22Rv1 (cell line): ENCODE measurements at regions not wholly inside any gene's neighbourhood (a gene's known extent, or its start where the extent isn't known, plus 50 kb on each side); places are given as distances from the start of the nearest gene placed in this dataset.

Source experiments
- H3K27ac ChIP-seq: fragments of 450-650 bp; 2 replicates; pipeline ENCODE4 v1.5.1; 2017
- ZFX ChIP-seq: fragments of 450-650 bp; IDR thresholded peaks from 2 replicates; pipeline ENCODE4 v1.6.1; 2017; ENCODE audit warnings: antibody characterized with exemption, borderline replicate concordance
- TF ChIP-seq, protein P1 (sequence below): fragments of 450-650 bp; IDR thresholded peaks from 2 replicates; pipeline ENCODE4 v1.5.1; 2017; ENCODE audit warnings: mild to moderate bottlenecking

DNA sequence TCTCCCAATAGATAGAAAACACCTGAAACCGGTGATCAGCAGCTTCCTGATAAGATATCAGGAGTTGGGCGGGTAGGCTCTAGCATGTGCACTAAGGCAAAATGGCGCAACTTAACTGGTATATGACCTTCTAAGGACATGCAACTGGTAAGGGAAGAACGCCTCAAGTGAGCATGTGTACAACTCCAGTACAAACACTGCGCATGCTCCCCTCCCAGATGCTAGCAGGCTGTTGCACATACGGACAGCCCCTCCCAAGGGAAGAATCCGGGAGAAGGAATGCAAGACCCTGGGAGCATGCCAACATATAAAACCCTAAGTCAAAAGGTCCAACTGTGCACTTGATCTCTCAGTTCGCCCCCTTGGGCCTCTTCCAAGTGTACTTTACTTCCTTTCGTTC lies 110.8 kb downstream of the TSEN15 start:
- no peak for TF ChIP-seq ZFX
- TF ChIP-seq, protein P1, sequence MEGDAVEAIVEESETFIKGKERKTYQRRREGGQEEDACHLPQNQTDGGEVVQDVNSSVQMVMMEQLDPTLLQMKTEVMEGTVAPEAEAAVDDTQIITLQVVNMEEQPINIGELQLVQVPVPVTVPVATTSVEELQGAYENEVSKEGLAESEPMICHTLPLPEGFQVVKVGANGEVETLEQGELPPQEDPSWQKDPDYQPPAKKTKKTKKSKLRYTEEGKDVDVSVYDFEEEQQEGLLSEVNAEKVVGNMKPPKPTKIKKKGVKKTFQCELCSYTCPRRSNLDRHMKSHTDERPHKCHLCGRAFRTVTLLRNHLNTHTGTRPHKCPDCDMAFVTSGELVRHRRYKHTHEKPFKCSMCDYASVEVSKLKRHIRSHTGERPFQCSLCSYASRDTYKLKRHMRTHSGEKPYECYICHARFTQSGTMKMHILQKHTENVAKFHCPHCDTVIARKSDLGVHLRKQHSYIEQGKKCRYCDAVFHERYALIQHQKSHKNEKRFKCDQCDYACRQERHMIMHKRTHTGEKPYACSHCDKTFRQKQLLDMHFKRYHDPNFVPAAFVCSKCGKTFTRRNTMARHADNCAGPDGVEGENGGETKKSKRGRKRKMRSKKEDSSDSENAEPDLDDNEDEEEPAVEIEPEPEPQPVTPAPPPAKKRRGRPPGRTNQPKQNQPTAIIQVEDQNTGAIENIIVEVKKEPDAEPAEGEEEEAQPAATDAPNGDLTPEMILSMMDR: no peak

DNA sequence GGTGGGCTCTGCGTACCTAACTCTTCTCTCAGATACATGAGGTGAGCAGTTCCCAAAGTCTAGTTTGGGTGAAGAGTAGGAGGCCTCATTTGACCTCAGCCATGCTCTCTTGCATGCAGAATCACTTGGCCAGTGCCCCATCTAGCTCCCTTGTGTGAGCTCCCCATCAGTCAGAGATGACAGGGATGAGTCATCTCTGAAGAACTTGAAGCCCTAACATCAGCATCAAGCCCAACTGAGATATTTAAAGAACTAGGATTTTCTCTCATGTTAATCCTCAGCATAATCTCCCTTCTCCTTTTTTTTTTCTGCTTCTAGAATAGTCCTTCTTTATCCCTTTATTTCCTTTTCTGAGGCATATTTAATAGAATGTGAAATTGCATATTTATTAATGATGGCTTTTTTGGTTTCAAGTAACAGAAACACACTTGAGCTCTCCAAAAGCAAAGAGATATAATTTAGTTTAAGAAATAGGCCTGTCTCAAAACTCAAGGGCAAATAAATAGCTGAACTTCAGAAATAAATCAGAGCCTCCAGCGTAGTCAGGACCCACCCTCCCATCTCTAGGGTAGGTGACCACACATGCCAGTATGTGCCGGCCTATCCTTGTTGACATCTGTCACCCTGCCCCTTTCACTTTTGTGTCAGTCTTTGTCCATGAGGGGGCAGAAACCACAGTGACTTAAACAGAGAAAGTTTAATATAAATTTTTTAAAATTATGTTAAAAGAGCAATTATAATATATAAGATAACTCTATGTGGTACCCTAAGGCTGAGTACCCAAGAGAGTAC lies 112.3 kb downstream of the TSEN15 start:
- TF ChIP-seq, protein P1: no peak
- no peak for TF ChIP-seq ZFX
- no peak overlapping the region for H3K27ac ChIP-seq

More for the DNA sequence above, 110.8 kb downstream of the TSEN15 start:
- no peak overlapping the region for H3K27ac ChIP-seq

GRCh38 chr1:184164536-184164935 lies 113.0 kb downstream of the TSEN15 start:
- TF ChIP-seq, protein P1: no peak
- no peak for TF ChIP-seq ZFX
- no peak overlapping the region for H3K27ac ChIP-seq

DNA sequence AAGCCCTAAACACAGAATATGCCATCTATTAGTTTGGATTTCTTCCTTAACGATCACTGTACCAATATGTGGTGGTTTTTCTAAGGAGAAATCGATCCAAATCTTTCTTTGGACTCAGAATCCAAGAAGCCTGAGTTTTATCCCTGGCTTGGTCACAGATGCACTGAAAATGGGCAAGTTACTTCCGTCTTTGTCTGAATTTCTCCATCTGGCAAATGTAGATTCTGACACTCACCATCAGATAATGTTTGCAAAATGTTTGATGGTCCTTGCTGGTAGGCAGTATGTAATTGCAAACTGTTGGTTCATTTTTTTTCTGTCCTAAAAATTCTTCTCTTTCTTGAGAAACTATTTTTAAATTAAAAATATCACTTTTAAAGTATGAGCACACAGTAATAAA lies 115.0 kb downstream of the TSEN15 start:
- TF ChIP-seq, protein P1: no peak
- TF ChIP-seq ZFX: no peak
- no peak overlapping the region for H3K27ac ChIP-seq

GRCh38 chr1:184167352-184167751 lies 115.8 kb downstream of the TSEN15 start:
- no peak overlapping the region for H3K27ac ChIP-seq
- TF ChIP-seq ZFX: no peak

GRCh38 chr1:184170719-184171118 lies 119.2 kb downstream of the TSEN15 start:
- no peak overlapping the region for H3K27ac ChIP-seq
- no peak for TF ChIP-seq ZFX
- TF ChIP-seq, protein P1: no peak

GRCh38 chr1:184176058-184176457 lies 124.5 kb downstream of the TSEN15 start:
- H3K27ac ChIP-seq: no peak overlapping the region
- TF ChIP-seq, protein P1: no peak
- TF ChIP-seq ZFX: no peak

GRCh38 chr1:184181044-184181443 lies 129.5 kb downstream of the TSEN15 start:
- no peak for TF ChIP-seq ZFX
- TF ChIP-seq, protein P1: no peak

More at GRCh38 chr1:184181044-184181443, 129.5 kb downstream of the TSEN15 start:
- H3K27ac ChIP-seq: no peak overlapping the region
